ENCODE measurements at regions not wholly inside any gene's neighbourhood (a gene's known extent, or its start where the extent isn't known, plus 50 kb on each side); places are given as distances from the start of the nearest gene placed in this dataset.
A peak's percentile ranks its signal among the peaks of the same experiment; 100 is the strongest.
"Not testable (repeated sequence)": the region's sequence is repeated elsewhere in the genome, so short reads cannot be mapped to it uniquely, and the experiment has no call there.

GRCh38 chr4:174400603-174401302 lies 117.0 kb downstream of the CEP44 start:
- not testable (repeated sequence) for DNase-seq

GRCh38 chr4:174398728-174399127 lies 115.0 kb downstream of the CEP44 start:
- DNase-seq: peak; percentile 57

GRCh38 chr4:174397366-174398155 lies 113.8 kb downstream of the CEP44 start:
- no peak for DNase-seq

GRCh38 chr4:174396599-174397110 lies 112.9 kb downstream of the CEP44 start:
- no peak for DNase-seq

GRCh38 chr4:174394915-174395314 lies 111.2 kb downstream of the CEP44 start:
- DNase-seq: no peak

GRCh38 chr4:174389439-174389838 lies 105.7 kb downstream of the CEP44 start:
- no peak for DNase-seq

GRCh38 chr4:174388461-174389145 lies 104.9 kb downstream of the CEP44 start:
- no peak for DNase-seq

- DNase-seq: no peak
These were observed 104.0 kb downstream of the CEP44 start for GRCh38 chr4:174387721-174388120.

GRCh38 chr4:174387143-174387542 lies 103.4 kb downstream of the CEP44 start:
- DNase-seq: no peak

GRCh38 chr4:174383783-174384182 lies 100.1 kb downstream of the CEP44 start:
- no peak for DNase-seq

- not testable (repeated sequence) for DNase-seq
These were observed 99.4 kb downstream of the CEP44 start for GRCh38 chr4:174382938-174383605.
